K562 (cell line): ENCODE measurements at regions not wholly inside any gene's neighbourhood (a gene's known extent, or its start where the extent isn't known, plus 50 kb on each side); places are given as distances from the start of the nearest gene placed in this dataset.

Experiments
- ATAC-seq: fragments of 200-7000 bp; cut with Tn5 transposase; 3 replicates; pipeline ENCODE4 v1.9.1; 2020; ENCODE audit warnings: moderate library complexity
- BruUV-seq: library from RNA; stranded (reverse); fragments of 400-500 nt; replicated peaks from 2 replicates; lab custom pipeline; 2021; lab: Mats Ljungman, UMichigan
- CTCF ChIA-PET: fragments of 300-600 bp; formaldehyde crosslinking; extraction: SDS; loops from one replicate; lab custom pipeline; 2021; ENCODE audit warnings: low intra/inter-chr PET ratio; lab: Yijun Ruan, JAX
- POLR2A ChIA-PET: fragments of 300-600, 350-650 bp; sonication (Branson Sonifier 250); formaldehyde crosslinking; extraction: SDS; loops from one replicate; lab custom pipeline; 2021; ENCODE audit warnings: antibody characterized with exemption, inconsistent platforms; lab: Yijun Ruan, JAX
- DNase-seq, 4 experiments: peaks; one replicate each; pipeline versions ENCODE4 v3.0.0 to v3.0.0-alpha.2; 2011 to 2018; ENCODE audit warnings: low spot score in 3 of 4, mixed read lengths in 3 of 4; ENCODE audit errors: extremely low read depth in 1 of 4
- FAIRE-seq: peaks from 2 replicates; lab custom pipeline; 2011; peaks lifted over from hg19 to GRCh38; lab: Jason Lieb, UNC
- H2AFZ ChIP-seq: 2 replicates; pipeline ENCODE4 v1.6.0; 2011; ENCODE audit warnings: low read depth, low read length, control low read depth, inconsistent platforms
- H3K27ac ChIP-seq: fragments of 200-600 bp; 3 replicates; pipeline ENCODE4 v1.8.0; 2011; ENCODE audit warnings: low read depth, mild to moderate bottlenecking, control low read depth, inconsistent platforms, low read length, moderate library complexity, mixed read lengths; ENCODE audit errors: extremely low read depth
- H3K27me3 ChIP-seq, 2 experiments: fragments of 300-600 bp in 1 of 2; 2 replicates in 1 of 2; 3 replicates in 1 of 2; pipeline versions ENCODE4 v1.6.0 to v1.8.0; 2011; ENCODE audit warnings: inconsistent platforms in 2 of 2, low read length in 2 of 2, mild to moderate bottlenecking in 1 of 2, mixed read lengths in 1 of 2, moderate library complexity in 1 of 2; ENCODE audit not compliant: control insufficient read depth in 2 of 2, insufficient read depth in 2 of 2
- H3K36me3 ChIP-seq: fragments of 300-600 bp; 3 replicates; pipeline ENCODE4 v1.8.0; 2011; ENCODE audit warnings: mild to moderate bottlenecking, low read length, inconsistent platforms; ENCODE audit not compliant: control insufficient read depth, insufficient read depth
- H3K4me1 ChIP-seq, 2 experiments: fragments of 200-600 bp in 1 of 2; replicated peaks in 1 of 2; 2 replicates in 1 of 2; 3 replicates in 1 of 2; pipeline versions ENCODE4 v1.5.1 to v1.8.0; 2011; ENCODE audit warnings: inconsistent platforms in 2 of 2, low read length in 2 of 2, mild to moderate bottlenecking in 1 of 2, mixed read lengths in 1 of 2, moderate library complexity in 1 of 2; ENCODE audit not compliant: control insufficient read depth in 2 of 2, insufficient read depth in 2 of 2
- H3K4me2 ChIP-seq: 2 replicates; pipeline ENCODE4 v1.6.1; 2011; ENCODE audit warnings: low read length, control low read depth, inconsistent platforms, mixed read lengths; ENCODE audit not compliant: insufficient read depth
- H3K4me3 ChIP-seq: fragments of 200-600 bp; sonication (generic), shearing (Covaris generic); 2 replicates; pipeline ENCODE4 v1.5.1; 2016; ENCODE audit warnings: control low read depth, inconsistent platforms
- H3K79me2 ChIP-seq: fragments of 200-600 bp; 3 replicates; pipeline ENCODE4 v1.8.0; 2011; ENCODE audit warnings: low read length, inconsistent platforms; ENCODE audit not compliant: control insufficient read depth, insufficient read depth
- H3K9ac ChIP-seq, 2 experiments: 2 replicates each; pipeline versions ENCODE4 v1.6.0 to v1.6.1; 2011; ENCODE audit warnings: low read depth in 2 of 2, low read length in 2 of 2, control low read depth in 1 of 2, inconsistent platforms in 1 of 2, mild to moderate bottlenecking in 1 of 2, mixed read lengths in 1 of 2; ENCODE audit not compliant: insufficient read depth in 1 of 2
- H3K9me1 ChIP-seq: one replicate; pipeline ENCODE4 v1.6.0; 2011; ENCODE audit warnings: inconsistent platforms, mild to moderate bottlenecking, low read length, moderate library complexity; ENCODE audit not compliant: control insufficient read depth, insufficient read depth
- H3K9me3 ChIP-seq: replicated peaks from 2 replicates; pipeline ENCODE4 v1.5.1; 2011; ENCODE audit warnings: low read depth, low read length, inconsistent platforms; ENCODE audit not compliant: control insufficient read depth, insufficient read depth
- H4K20me1 ChIP-seq: replicated peaks from 2 replicates; pipeline ENCODE4 v1.6.1; 2011; ENCODE audit warnings: low read length, inconsistent platforms, mixed read lengths; ENCODE audit not compliant: control insufficient read depth, insufficient read depth
- FIP1L1 ChIP-seq: fragments of 200-400 bp; formaldehyde crosslinking; IDR thresholded peaks from 2 replicates; pipeline ENCODE4 v1.6.1; 2018; ENCODE audit warnings: mild to moderate bottlenecking, low read depth, low read length; ENCODE audit not compliant: poor library complexity, severe bottlenecking
- HNRNPK ChIP-seq: fragments of 200-400 bp; formaldehyde crosslinking; IDR thresholded peaks from one replicate; pipeline ENCODE4 v1.6.1; 2018; ENCODE audit warnings: mild to moderate bottlenecking, low read depth, low read length; ENCODE audit not compliant: poor library complexity, severe bottlenecking
- KLF16 ChIP-seq: IDR thresholded peaks from 2 replicates; pipeline ENCODE4 v1.6.1; 2016; ENCODE audit warnings: antibody characterized with exemption
- RAD51 ChIP-seq: fragments of 450-650 bp; IDR thresholded peaks from 2 replicates; pipeline ENCODE4 v1.7.1; 2016; ENCODE audit warnings: low read depth, mild to moderate bottlenecking, borderline replicate concordance
- RB1 ChIP-seq: fragments of 450-650 bp; IDR thresholded peaks from 2 replicates; pipeline ENCODE4 v1.6.1; 2017; ENCODE audit warnings: low read depth, mild to moderate bottlenecking
- SLC30A9 ChIP-seq: fragments of 250-450 bp; sonication (Bioruptor Pico); IDR thresholded peaks from 2 replicates; pipeline ENCODE4 v1.8.0; 2022; ENCODE audit warnings: mild to moderate bottlenecking, moderate library complexity
- SMAD3 ChIP-seq: fragments of 450-650 bp; formaldehyde crosslinking; conservative IDR thresholded peaks from 2 replicates; pipeline ENCODE4 v1.4.0; 2020; ENCODE audit warnings: mild to moderate bottlenecking
- SP1 ChIP-seq: sonication (generic); formaldehyde crosslinking; IDR thresholded peaks from 2 replicates; pipeline ENCODE4 v1.8.1; 2022; ENCODE audit warnings: mild to moderate bottlenecking, missing genetic modification reagents
- TCF7 ChIP-seq: sonication (generic); IDR thresholded peaks from 2 replicates; pipeline ENCODE4 v1.6.1; 2016; ENCODE audit warnings: antibody characterized with exemption, borderline replicate concordance
- U2AF2 ChIP-seq: fragments of 200-400 bp; formaldehyde crosslinking; optimal IDR thresholded peaks from 2 replicates; pipeline ENCODE3; 2017; ENCODE audit warnings: low read depth, mild to moderate bottlenecking, low read length
- YBX1 ChIP-seq: fragments of 450-650 bp; IDR thresholded peaks from 2 replicates; pipeline ENCODE4 v1.7.1; 2016; ENCODE audit warnings: mild to moderate bottlenecking
- ZNF644 ChIP-seq: fragments of 200-800 bp; sonication (Bioruptor generic); IDR thresholded peaks from 2 replicates; pipeline ENCODE4 v1.6.1; 2016; ENCODE audit warnings: low read depth, missing genetic modification characterization, missing compliant biosample characterization
- WGBS: fragments of 100-300 bp; shearing (Covaris generic); methylation state at CpG from one replicate; pipeline ENCODE4 v1.1.6; 2016; ENCODE audit warnings: low coverage, mixed read lengths; ENCODE audit not compliant: insufficient coverage; ENCODE audit errors: missing lambda C conversion rate; 5-methylcytosine and 5-hydroxymethylcytosine counted together
- in situ Hi-C: fragments of 300-500 bp; cut with MboI; formaldehyde crosslinking; loops from 4 replicates; pipeline ENCODE4 v1.15.0; 2018; ENCODE audit warnings: inconsistent platforms, mixed read lengths
- intact Hi-C: fragments of 100-400 bp; cut with micrococcal nuclease; formaldehyde crosslinking; loops from 2 replicates; pipeline ENCODE4 v1.14.2; 2022
- TF ChIP-seq, protein P1 (sequence below): fragments of 450-650 bp; IDR thresholded peaks from 2 replicates; pipeline ENCODE4 v1.7.0; 2016; ENCODE audit warnings: borderline replicate concordance

- Histone ChIP-seq H3K27me3 (no peaks in the 10 kb centered on the region), H4K20me1 (no peaks in the 10 kb centered on the region), H3K4me1 (no peaks in the 10 kb centered on the region), H3K27ac (no peak overlapping the region), H3K4me2 (no peak overlapping the region), H3K9me1 (no peaks in the 10 kb centered on the region), H3K4me3 (no peak overlapping the region), H3K9ac (no peak overlapping the region), H2AFZ (no peak overlapping the region), H3K9me3 (no peaks in the 10 kb centered on the region), H3K79me2 (no peaks in the 10 kb centered on the region), H3K36me3 (no peaks in the 10 kb centered on the region)
- FAIRE-seq (no peak), DNase-seq (no peak), ATAC-seq (no peak)
- 5% methylated on average over 3 of the region's 3 CpGs for WGBS
- CTCF ChIA-PET = no interaction called here
- in situ Hi-C loops (no loop called here), intact Hi-C loops (no loop called here)
- TF ChIP-seq FIP1L1 (no peak), YBX1 (no peak), RB1 (no peak), SMAD3 (CRISPR knock-in tag) (no peak), SLC30A9 (CRISPR knock-in tag) (no peak), TCF7 (no peak), RAD51 (no peak), HNRNPK (no peak), SP1 (CRISPR knock-in tag) (no peak), U2AF2 (no peak), KLF16 (no peak), ZNF644 (tag) (no peak)
- TF ChIP-seq, protein P1, sequence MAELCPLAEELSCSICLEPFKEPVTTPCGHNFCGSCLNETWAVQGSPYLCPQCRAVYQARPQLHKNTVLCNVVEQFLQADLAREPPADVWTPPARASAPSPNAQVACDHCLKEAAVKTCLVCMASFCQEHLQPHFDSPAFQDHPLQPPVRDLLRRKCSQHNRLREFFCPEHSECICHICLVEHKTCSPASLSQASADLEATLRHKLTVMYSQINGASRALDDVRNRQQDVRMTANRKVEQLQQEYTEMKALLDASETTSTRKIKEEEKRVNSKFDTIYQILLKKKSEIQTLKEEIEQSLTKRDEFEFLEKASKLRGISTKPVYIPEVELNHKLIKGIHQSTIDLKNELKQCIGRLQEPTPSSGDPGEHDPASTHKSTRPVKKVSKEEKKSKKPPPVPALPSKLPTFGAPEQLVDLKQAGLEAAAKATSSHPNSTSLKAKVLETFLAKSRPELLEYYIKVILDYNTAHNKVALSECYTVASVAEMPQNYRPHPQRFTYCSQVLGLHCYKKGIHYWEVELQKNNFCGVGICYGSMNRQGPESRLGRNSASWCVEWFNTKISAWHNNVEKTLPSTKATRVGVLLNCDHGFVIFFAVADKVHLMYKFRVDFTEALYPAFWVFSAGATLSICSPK = no peak
- POLR2A ChIA-PET = no interaction called here
- BruUV-seq = no TSS peak
Measured at GRCh38 chr14:98731701-98732100, 540.3 kb downstream of the BCL11B start.
